ENCODE measurements at regions not wholly inside any gene's neighbourhood (a gene's known extent, or its start where the extent isn't known, plus 50 kb on each side); places are given as distances from the start of the nearest gene placed in this dataset.

DNA sequence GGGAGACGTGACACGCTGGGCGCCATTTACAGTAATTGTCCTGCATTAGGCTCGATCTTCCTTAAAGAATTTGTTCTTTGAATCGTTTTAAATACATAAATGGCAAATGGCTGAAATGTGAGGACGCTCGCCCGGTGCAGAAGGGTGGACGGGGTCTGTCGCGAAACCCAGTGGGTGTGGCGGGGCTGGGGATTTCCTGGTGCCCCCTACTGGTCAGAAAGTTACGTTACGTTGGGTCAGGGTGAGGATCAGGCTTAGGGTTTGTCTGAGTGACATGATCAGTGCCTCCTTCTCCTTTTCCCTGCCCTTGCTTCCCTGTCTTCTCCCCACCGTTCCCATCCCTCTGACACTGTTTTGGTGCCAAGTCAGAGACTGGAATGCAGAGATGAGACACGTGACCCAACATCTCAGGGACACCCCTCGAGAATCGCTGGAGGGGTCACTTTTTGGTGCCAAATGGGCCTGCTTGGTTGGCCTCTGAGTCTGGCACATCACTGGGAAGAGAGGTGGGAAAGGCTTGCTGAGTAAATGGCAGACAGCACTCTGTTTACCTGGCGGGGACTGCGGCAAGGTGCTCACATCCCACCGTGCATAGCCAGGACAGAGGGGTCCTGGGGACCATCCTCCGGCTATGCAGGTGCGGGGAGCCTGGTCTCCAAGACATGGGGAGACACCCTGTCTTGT is 1107.6 kb downstream of the BRD1 start:
- Histone ChIP-seq H3K4me3 (replicated peaks; ENCODE audit: insufficient read depth, low read length) (no peak overlapping the region), H3K27ac (replicated peaks) (no peak overlapping the region), H3K27me3 (ENCODE audit: insufficient read depth, poor library complexity, severe bottlenecking) (peaks cover 4% of the 10 kb centered on the region)
- no peak for DNase-seq (ENCODE audit: low read depth in 1 of 2, low spot score in 1 of 2)
- TF ChIP-seq, protein P1, sequence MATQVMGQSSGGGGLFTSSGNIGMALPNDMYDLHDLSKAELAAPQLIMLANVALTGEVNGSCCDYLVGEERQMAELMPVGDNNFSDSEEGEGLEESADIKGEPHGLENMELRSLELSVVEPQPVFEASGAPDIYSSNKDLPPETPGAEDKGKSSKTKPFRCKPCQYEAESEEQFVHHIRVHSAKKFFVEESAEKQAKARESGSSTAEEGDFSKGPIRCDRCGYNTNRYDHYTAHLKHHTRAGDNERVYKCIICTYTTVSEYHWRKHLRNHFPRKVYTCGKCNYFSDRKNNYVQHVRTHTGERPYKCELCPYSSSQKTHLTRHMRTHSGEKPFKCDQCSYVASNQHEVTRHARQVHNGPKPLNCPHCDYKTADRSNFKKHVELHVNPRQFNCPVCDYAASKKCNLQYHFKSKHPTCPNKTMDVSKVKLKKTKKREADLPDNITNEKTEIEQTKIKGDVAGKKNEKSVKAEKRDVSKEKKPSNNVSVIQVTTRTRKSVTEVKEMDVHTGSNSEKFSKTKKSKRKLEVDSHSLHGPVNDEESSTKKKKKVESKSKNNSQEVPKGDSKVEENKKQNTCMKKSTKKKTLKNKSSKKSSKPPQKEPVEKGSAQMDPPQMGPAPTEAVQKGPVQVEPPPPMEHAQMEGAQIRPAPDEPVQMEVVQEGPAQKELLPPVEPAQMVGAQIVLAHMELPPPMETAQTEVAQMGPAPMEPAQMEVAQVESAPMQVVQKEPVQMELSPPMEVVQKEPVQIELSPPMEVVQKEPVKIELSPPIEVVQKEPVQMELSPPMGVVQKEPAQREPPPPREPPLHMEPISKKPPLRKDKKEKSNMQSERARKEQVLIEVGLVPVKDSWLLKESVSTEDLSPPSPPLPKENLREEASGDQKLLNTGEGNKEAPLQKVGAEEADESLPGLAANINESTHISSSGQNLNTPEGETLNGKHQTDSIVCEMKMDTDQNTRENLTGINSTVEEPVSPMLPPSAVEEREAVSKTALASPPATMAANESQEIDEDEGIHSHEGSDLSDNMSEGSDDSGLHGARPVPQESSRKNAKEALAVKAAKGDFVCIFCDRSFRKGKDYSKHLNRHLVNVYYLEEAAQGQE (IDR thresholded peaks at IDR 0.05; ENCODE audit: insufficient replicate concordance, low read depth): no peak
- TF ChIP-seq, protein P2, sequence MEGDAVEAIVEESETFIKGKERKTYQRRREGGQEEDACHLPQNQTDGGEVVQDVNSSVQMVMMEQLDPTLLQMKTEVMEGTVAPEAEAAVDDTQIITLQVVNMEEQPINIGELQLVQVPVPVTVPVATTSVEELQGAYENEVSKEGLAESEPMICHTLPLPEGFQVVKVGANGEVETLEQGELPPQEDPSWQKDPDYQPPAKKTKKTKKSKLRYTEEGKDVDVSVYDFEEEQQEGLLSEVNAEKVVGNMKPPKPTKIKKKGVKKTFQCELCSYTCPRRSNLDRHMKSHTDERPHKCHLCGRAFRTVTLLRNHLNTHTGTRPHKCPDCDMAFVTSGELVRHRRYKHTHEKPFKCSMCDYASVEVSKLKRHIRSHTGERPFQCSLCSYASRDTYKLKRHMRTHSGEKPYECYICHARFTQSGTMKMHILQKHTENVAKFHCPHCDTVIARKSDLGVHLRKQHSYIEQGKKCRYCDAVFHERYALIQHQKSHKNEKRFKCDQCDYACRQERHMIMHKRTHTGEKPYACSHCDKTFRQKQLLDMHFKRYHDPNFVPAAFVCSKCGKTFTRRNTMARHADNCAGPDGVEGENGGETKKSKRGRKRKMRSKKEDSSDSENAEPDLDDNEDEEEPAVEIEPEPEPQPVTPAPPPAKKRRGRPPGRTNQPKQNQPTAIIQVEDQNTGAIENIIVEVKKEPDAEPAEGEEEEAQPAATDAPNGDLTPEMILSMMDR (IDR thresholded peaks at IDR 0.05; ENCODE audit: insufficient read depth, low read length): no peak
- TF ChIP-seq POLR2AphosphoS5 (IDR thresholded peaks at IDR 0.05; ENCODE audit: low read depth) (no peak), GABPA (IDR thresholded peaks at IDR 0.05; ENCODE audit: low read depth) (no peak), SPI1 (IDR thresholded peaks at IDR 0.05; ENCODE audit: borderline replicate concordance, low read depth) (no peak)

DNA sequence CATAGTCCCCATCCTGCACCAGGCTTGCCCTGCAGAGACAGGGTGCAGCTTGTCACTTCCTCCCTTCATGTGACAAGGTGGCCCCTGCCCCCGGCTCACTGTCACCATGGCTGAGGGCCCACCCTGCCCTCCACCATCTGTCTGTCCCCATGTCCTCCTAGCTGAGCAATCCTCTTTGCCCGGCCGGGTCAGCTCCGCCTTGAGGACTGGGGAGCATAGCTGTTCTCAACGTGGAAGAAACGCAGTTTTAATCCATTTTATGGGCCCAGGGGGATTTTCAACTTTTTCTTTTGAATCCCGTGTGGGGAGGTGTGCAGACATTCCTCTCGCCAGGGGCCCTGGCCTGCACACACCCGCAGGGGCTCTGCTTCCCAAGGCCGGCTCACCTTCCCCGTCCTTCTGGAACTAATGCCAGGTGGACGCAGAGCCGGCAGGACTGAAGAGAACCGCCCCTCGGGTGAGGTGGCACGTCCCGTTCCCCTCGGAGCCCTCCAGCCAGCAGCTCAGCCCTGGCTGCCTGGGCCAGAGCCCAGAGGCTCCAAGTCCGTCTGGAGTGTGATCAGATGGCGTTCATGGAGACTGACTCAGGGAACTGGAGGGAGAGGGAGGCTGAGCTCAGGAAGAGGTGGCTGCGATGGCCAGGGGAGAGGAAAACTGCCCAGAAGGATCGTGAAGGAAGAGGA is 1108.7 kb downstream of the BRD1 start:
- Histone ChIP-seq H3K27ac (replicated peaks) (no peak overlapping the region), H3K27me3 (ENCODE audit: insufficient read depth, poor library complexity, severe bottlenecking) (peaks cover 4% of the 10 kb centered on the region), H3K4me3 (replicated peaks; ENCODE audit: insufficient read depth, low read length) (no peak overlapping the region)
- no peak for DNase-seq (ENCODE audit: low read depth in 1 of 2, low spot score in 1 of 2)
- TF ChIP-seq GABPA (IDR thresholded peaks at IDR 0.05; ENCODE audit: low read depth): no peak
- TF ChIP-seq, protein P2 (IDR thresholded peaks at IDR 0.05; ENCODE audit: insufficient read depth, low read length): no peak
- no peak for TF ChIP-seq SPI1 (IDR thresholded peaks at IDR 0.05; ENCODE audit: borderline replicate concordance, low read depth)
- TF ChIP-seq, protein P1 (IDR thresholded peaks at IDR 0.05; ENCODE audit: insufficient replicate concordance, low read depth): no peak
- TF ChIP-seq POLR2AphosphoS5 (IDR thresholded peaks at IDR 0.05; ENCODE audit: low read depth): no peak

DNA sequence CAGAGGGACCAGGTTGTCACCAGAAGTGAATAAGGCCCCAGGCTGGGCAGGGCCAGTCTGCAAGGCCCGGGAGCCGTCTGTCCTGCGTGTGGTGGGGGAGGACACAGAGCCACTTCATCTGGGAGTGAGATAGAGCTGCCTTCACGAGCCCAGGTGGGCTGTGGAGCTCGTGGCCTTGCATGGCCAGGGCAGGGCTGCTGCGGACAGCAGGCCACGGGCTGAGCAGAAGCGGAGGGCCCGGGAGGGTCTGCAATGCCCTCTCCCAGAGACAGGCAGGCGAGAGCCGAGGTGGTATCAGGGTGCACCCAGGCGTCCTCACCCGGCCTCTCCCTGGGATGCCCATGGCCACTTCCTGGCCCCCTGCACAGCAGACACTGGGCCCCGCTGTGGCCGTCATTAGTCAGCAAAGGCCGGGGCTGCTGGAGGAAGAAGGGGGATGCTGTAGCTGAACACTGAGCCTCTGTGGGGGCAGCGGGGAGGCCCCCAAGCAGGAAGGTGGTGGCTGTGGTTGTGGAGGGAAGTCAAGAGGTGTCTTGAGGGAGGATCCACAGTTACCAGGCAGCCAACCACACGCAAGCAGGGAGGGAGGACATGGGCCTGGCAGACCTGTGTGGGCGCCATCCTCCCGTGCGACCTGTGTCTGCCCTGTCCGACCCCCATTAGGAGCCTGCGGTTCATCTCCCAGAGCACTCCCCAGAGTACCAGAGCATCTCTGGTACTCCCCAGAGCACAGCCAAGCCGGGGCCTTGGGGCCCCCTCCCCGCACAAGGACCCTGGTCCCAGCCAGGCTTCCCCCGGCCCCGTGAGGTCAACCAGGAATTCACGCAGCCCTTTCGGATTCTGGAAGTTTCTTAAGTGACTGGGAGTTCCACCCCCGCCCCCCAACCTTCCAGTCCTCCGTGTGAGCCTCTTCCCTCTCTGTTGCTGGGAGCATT is 1109.5 kb downstream of the BRD1 start:
- peaks cover 4% of the 10 kb centered on the region for H3K27me3 ChIP-seq (ENCODE audit: insufficient read depth, poor library complexity, severe bottlenecking)
- H3K4me3 ChIP-seq (replicated peaks; ENCODE audit: insufficient read depth, low read length): no peak overlapping the region
- DNase-seq (ENCODE audit: low read depth in 1 of 2, low spot score in 1 of 2): no peak
- TF ChIP-seq POLR2AphosphoS5 (IDR thresholded peaks at IDR 0.05; ENCODE audit: low read depth) (no peak), SPI1 (IDR thresholded peaks at IDR 0.05; ENCODE audit: borderline replicate concordance, low read depth) (no peak), GABPA (IDR thresholded peaks at IDR 0.05; ENCODE audit: low read depth) (no peak)
- TF ChIP-seq, protein P1 (IDR thresholded peaks at IDR 0.05; ENCODE audit: insufficient replicate concordance, low read depth): no peak
- TF ChIP-seq, protein P2 (IDR thresholded peaks at IDR 0.05; ENCODE audit: insufficient read depth, low read length): no peak
- no peak overlapping the region for H3K27ac ChIP-seq (replicated peaks)

Data from HL-60 (cell line).